GM10266 (cell line): ENCODE measurements at regions not wholly inside any gene's neighbourhood (a gene's known extent, or its start where the extent isn't known, plus 50 kb on each side); places are given as distances from the start of the nearest gene placed in this dataset.
"Not testable (repeated sequence)": the region's sequence is repeated elsewhere in the genome, so short reads cannot be mapped to it uniquely, and the experiment has no call there.

Experiments
- DNase-seq: peaks from one replicate; pipeline ENCODE4 v3.0.0; 2012; ENCODE audit errors: extremely low spot score
- CTCF ChIP-seq: IDR thresholded peaks from 2 replicates; pipeline ENCODE4 v1.5.1; 2012; ENCODE audit warnings: mild to moderate bottlenecking, low read depth; ENCODE audit not compliant: control insufficient read depth, insufficient read depth; ENCODE audit errors: missing control alignments

- no peak for DNase-seq
Measured at GRCh38 chr17:54353789-54354525, 531.2 kb downstream of the KIF2B start.

GRCh38 chr17:54361073-54361472 is 538.3 kb downstream of the KIF2B start:
- DNase-seq = not testable (repeated sequence)

More at GRCh38 chr17:54353789-54354525, 531.2 kb downstream of the KIF2B start:
- TF ChIP-seq CTCF = no peak

- TF ChIP-seq CTCF = no peak
- no peak for DNase-seq
Measured at GRCh38 chr17:54368906-54369305, 531.7 kb upstream of the TOM1L1 start.

GRCh38 chr17:54372069-54372749 is 528.4 kb upstream of the TOM1L1 start:
- no peak for TF ChIP-seq CTCF
- no peak for DNase-seq

DNA sequence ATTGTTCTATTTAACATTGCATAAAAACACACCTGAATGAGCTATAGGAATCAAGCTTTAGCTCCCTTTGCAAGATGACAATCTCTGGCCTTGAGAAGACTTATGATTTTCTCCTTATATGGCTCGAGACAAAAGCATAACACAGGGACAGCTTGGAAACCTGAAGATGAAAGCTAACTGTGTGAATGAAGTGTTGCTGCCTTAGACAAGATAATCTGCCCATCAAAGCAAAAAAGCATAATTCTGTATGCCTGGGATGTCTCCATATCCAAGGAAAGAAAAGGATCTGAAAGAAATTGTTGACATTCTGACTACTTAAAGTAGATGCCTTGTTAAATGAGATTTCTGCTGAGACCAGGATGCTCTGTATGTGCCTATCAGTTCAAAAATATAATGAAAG is 526.7 kb upstream of the TOM1L1 start:
- no peak for TF ChIP-seq CTCF
- no peak for DNase-seq

DNA sequence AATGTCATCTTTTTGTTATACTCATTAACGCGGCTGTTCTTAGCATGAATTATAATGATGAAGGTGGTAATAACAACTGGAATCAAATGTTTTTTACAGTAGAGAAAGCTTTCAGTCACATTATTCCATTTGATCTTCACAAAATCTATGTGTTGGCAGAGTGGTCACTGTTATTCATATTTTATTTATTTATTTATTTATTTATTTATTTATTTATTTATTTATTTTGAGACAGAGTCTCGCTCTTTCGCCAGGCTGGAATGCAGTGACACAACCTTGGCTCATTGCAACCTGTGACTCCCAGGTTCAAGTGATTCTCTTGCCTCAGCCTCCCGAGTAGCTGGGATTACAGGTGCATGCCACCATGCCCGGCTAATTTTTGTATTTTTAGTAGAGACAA is 524.2 kb upstream of the TOM1L1 start:
- DNase-seq = not testable (repeated sequence)

GRCh38 chr17:54381482-54381881 is 519.2 kb upstream of the TOM1L1 start:
- no peak for DNase-seq

More at GRCh38 chr17:54381482-54381881, 519.2 kb upstream of the TOM1L1 start:
- no peak for TF ChIP-seq CTCF
